ENCODE measurements at regions not wholly inside any gene's neighbourhood (a gene's known extent, or its start where the extent isn't known, plus 50 kb on each side); places are given as distances from the start of the nearest gene placed in this dataset.

GRCh38 chr3:168506589-168506988 is 410.9 kb upstream of the GOLIM4 start:
- ATAC-seq (no peak), DNase-seq (no peak)
- intact Hi-C loops (cut with micrococcal nuclease), result no loop called here

- intact Hi-C loops (cut with micrococcal nuclease), result no loop called here
- no peak for ATAC-seq
These were observed 405.8 kb upstream of the GOLIM4 start for GRCh38 chr3:168501570-168501969.

GRCh38 chr3:168498194-168498593 is 402.5 kb upstream of the GOLIM4 start:
- no peak for DNase-seq
- no peak for ATAC-seq
- intact Hi-C loops (cut with micrococcal nuclease), result no loop called here

More at GRCh38 chr3:168501570-168501969, 405.8 kb upstream of the GOLIM4 start:
- no peak for DNase-seq

- DNase-seq (no peak), ATAC-seq (no peak)
- intact Hi-C loops (cut with micrococcal nuclease), result no loop called here
These were observed 402.0 kb upstream of the GOLIM4 start for GRCh38 chr3:168497741-168498140.

GRCh38 chr3:168497183-168497582 is 401.5 kb upstream of the GOLIM4 start:
- no peak for DNase-seq
- intact Hi-C loops (cut with micrococcal nuclease), result no loop called here
- ATAC-seq, result no peak

- intact Hi-C loops (cut with micrococcal nuclease), result no loop called here
- ATAC-seq, result no peak
- DNase-seq, result no peak
These were observed 400.2 kb upstream of the GOLIM4 start for GRCh38 chr3:168495932-168496331.

GRCh38 chr3:168495270-168495669 is 399.5 kb upstream of the GOLIM4 start:
- DNase-seq, result no peak
- intact Hi-C loops (cut with micrococcal nuclease), result no loop called here
- ATAC-seq, result no peak

- intact Hi-C loops (cut with micrococcal nuclease), result no loop called here
- ATAC-seq, result no peak
- no peak for DNase-seq
These were observed 397.9 kb upstream of the GOLIM4 start for GRCh38 chr3:168493412-168494205.

- intact Hi-C loops (cut with micrococcal nuclease), result no loop called here
- ATAC-seq, result no peak
- no peak for DNase-seq
These were observed 395.3 kb upstream of the GOLIM4 start for GRCh38 chr3:168490981-168491380.

- DNase-seq (no peak), ATAC-seq (no peak)
- intact Hi-C loops (cut with micrococcal nuclease), result no loop called here
These were observed 393.6 kb upstream of the GOLIM4 start for GRCh38 chr3:168489301-168489700.

- ATAC-seq, result no peak
These were observed 390.2 kb upstream of the GOLIM4 start for GRCh38 chr3:168485936-168486335.

GRCh38 chr3:168476360-168476980 is 380.7 kb upstream of the GOLIM4 start:
- intact Hi-C loops (cut with micrococcal nuclease), result no loop called here
- DNase-seq, result no peak
- no peak for ATAC-seq

More at GRCh38 chr3:168485936-168486335, 390.2 kb upstream of the GOLIM4 start:
- intact Hi-C loops (cut with micrococcal nuclease), result no loop called here
- DNase-seq, result no peak

GRCh38 chr3:168475704-168476103 is 380.0 kb upstream of the GOLIM4 start:
- intact Hi-C loops (cut with micrococcal nuclease), result no loop called here
- no peak for ATAC-seq
- no peak for DNase-seq

- no peak for ATAC-seq
- intact Hi-C loops (cut with micrococcal nuclease), result no loop called here
- no peak for DNase-seq
These were observed 377.7 kb upstream of the GOLIM4 start for GRCh38 chr3:168473334-168473890.

- DNase-seq, result no peak
- intact Hi-C loops (cut with micrococcal nuclease), result no loop called here
- ATAC-seq, result no peak
These were observed 377.1 kb upstream of the GOLIM4 start for GRCh38 chr3:168472783-168473182.

- intact Hi-C loops (cut with micrococcal nuclease), result no loop called here
- ATAC-seq (no peak), DNase-seq (no peak)
These were observed 374.7 kb upstream of the GOLIM4 start for GRCh38 chr3:168470380-168470779.

GRCh38 chr3:168469436-168469835 is 373.7 kb upstream of the GOLIM4 start:
- no peak for ATAC-seq
- intact Hi-C loops (cut with micrococcal nuclease), result loop anchor here (5.0 kb wide), 1 partner anchor 252 kb away; no protein-coding TSS in a partner anchor
- DNase-seq, result no peak

GRCh38 chr3:168467115-168467714 is 371.5 kb upstream of the GOLIM4 start:
- ATAC-seq (peak; percentile 78), DNase-seq (no peak)
- intact Hi-C loops (cut with micrococcal nuclease), result loop anchor here (5.0 kb wide), 1 partner anchor 250 kb away; no protein-coding TSS in a partner anchor

- intact Hi-C loops (cut with micrococcal nuclease), result no loop called here
- ATAC-seq, result no peak
- DNase-seq, result no peak
These were observed 366.1 kb upstream of the GOLIM4 start for GRCh38 chr3:168461793-168462192.

GRCh38 chr3:168459226-168459784 is 363.6 kb upstream of the GOLIM4 start:
- intact Hi-C loops (cut with micrococcal nuclease), result no loop called here
- no peak for DNase-seq
- no peak for ATAC-seq

Measured in left ventricle myocardium superior (tissue), 1 donor.